Fibroblast of lung (primary cell): ENCODE measurements at regions not wholly inside any gene's neighbourhood (a gene's known extent, or its start where the extent isn't known, plus 50 kb on each side); places are given as distances from the start of the nearest gene placed in this dataset.

ENCODE experiments used
- DNase-seq, 2 donors: peaks; one replicate each; pipeline versions ENCODE4 v3.0.0 to v3.0.0-alpha.2; 2010; ENCODE audit warnings: low read depth in 2 of 2
- H2AFZ ChIP-seq: 2 replicates; pipeline ENCODE4 v1.5.1; 2012; ENCODE audit warnings: low read length, control low read depth, inconsistent platforms
- H3K27ac ChIP-seq: 2 replicates; pipeline ENCODE4 v1.5.1; 2011; ENCODE audit warnings: low read length, control low read depth; ENCODE audit not compliant: insufficient read depth
- H3K27me3 ChIP-seq: 2 replicates; pipeline ENCODE4 v1.5.1; 2011; ENCODE audit warnings: mild to moderate bottlenecking, low read length; ENCODE audit not compliant: control insufficient read depth, insufficient read depth
- H3K36me3 ChIP-seq: 2 replicates; pipeline ENCODE4 v1.5.1; 2011; ENCODE audit warnings: low read length; ENCODE audit not compliant: control insufficient read depth, insufficient read depth
- H3K4me1 ChIP-seq: 2 replicates; pipeline ENCODE4 v1.5.1; 2011; ENCODE audit warnings: low read length; ENCODE audit not compliant: control insufficient read depth, insufficient read depth; ENCODE audit errors: extremely low read depth
- H3K4me2 ChIP-seq: 2 replicates; pipeline ENCODE4 v1.5.1; 2011; ENCODE audit warnings: low read length, control low read depth; ENCODE audit not compliant: insufficient read depth; ENCODE audit errors: extremely low read depth
- H3K4me3 ChIP-seq, 4 experiments: fragments of 200-600 bp in 1 of 4; sonication (generic) in 1 of 4; replicated peaks in 1 of 4; 2 replicates each; pipeline ENCODE4 v1.5.1; 2011 to 2016; ENCODE audit warnings: low read length in 4 of 4, low read depth in 3 of 4, mild to moderate bottlenecking in 3 of 4, control low read depth in 2 of 4, inconsistent platforms in 1 of 4, mixed read lengths in 1 of 4; ENCODE audit not compliant: insufficient read depth in 1 of 4; ENCODE audit errors: control extremely low read depth in 1 of 4
- H3K79me2 ChIP-seq: 2 replicates; pipeline ENCODE4 v1.5.1; 2012; ENCODE audit warnings: mild to moderate bottlenecking, low read length, inconsistent platforms; ENCODE audit not compliant: control insufficient read depth, insufficient read depth
- H3K9ac ChIP-seq: 2 replicates; pipeline ENCODE4 v1.5.1; 2011; ENCODE audit warnings: mild to moderate bottlenecking, low read length, control low read depth; ENCODE audit not compliant: insufficient read depth
- H3K9me3 ChIP-seq: 2 replicates; pipeline ENCODE4 v1.5.1; 2012; ENCODE audit warnings: low read depth, low read length; ENCODE audit not compliant: control insufficient read depth, insufficient read depth
- H4K20me1 ChIP-seq: 2 replicates; pipeline ENCODE4 v1.5.1; 2011; ENCODE audit warnings: low read length; ENCODE audit not compliant: control insufficient read depth, insufficient read depth; ENCODE audit errors: extremely low read depth
- CTCF ChIP-seq, 2 donors: IDR thresholded peaks in 1 of 2; conservative IDR thresholded peaks in 1 of 2; 1 replicate in 1 of 2; 2 replicates in 1 of 2; pipeline ENCODE4 v1.5.1; 2011 to 2012; ENCODE audit warnings: low read length in 2 of 2, control low read depth in 1 of 2, inconsistent platforms in 1 of 2, low read depth in 1 of 2, mild to moderate bottlenecking in 1 of 2
- EZH2 ChIP-seq: IDR thresholded peaks from 2 replicates; pipeline ENCODE4 v1.5.1; 2012; ENCODE audit warnings: low read length, control low read depth, mild to moderate bottlenecking; ENCODE audit errors: missing control alignments

GRCh38 chr20:11555510-11555909, 362.2 kb upstream of the BTBD3 start:
- TF ChIP-seq EZH2 = no peak
- TF ChIP-seq CTCF (conservative IDR thresholded peaks at IDR 0.05 in 1 of 2, IDR thresholded peaks at IDR 0.05 in 1 of 2; ENCODE audit: low read depth in 1 of 2, low read length in 2 of 2) = no peak
- Histone ChIP-seq H4K20me1 (no peaks in the 10 kb centered on the region), H3K4me1 (no peaks in the 10 kb centered on the region), H3K9ac (no peak overlapping the region), H3K9me3 (no peaks in the 10 kb centered on the region), H3K27me3 (no peaks in the 10 kb centered on the region), H3K4me2 (no peak overlapping the region), H3K4me3 (no peak overlapping the region), H3K36me3 (no peaks in the 10 kb centered on the region), H2AFZ (no peak overlapping the region), H3K27ac (no peak overlapping the region), H3K79me2 (no peaks in the 10 kb centered on the region)
- DNase-seq = no peak

DNA sequence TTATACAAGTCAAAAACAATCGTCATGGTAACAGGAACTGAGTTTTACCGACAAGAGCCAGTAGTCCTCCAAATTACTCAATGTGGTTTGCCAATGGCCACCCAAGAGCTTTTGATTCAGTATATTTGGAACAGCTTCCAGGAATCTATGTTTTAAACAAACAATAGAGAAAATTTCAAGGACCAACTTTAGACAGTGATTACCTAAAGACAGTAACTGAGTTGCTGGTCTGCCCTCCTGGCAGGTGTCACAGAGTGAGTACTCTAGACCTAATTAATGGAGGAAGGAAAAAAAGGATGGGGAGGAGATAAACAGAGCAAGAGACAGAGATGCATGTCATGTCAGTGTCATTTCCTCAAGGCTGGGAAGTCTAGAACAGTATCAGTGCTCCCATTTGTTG, 361.3 kb upstream of the BTBD3 start:
- Histone ChIP-seq H4K20me1 (no peaks in the 10 kb centered on the region), H3K27me3 (no peaks in the 10 kb centered on the region), H3K4me3 (no peak overlapping the region), H3K4me2 (no peak overlapping the region), H3K27ac (no peak overlapping the region), H3K79me2 (no peaks in the 10 kb centered on the region), H3K36me3 (no peaks in the 10 kb centered on the region), H3K9ac (no peak overlapping the region), H3K4me1 (no peaks in the 10 kb centered on the region), H2AFZ (no peak overlapping the region), H3K9me3 (no peaks in the 10 kb centered on the region)
- no peak for DNase-seq
- TF ChIP-seq EZH2 (no peak), CTCF (conservative IDR thresholded peaks at IDR 0.05 in 1 of 2, IDR thresholded peaks at IDR 0.05 in 1 of 2; ENCODE audit: low read depth in 1 of 2, low read length in 2 of 2) (no peak)

DNA sequence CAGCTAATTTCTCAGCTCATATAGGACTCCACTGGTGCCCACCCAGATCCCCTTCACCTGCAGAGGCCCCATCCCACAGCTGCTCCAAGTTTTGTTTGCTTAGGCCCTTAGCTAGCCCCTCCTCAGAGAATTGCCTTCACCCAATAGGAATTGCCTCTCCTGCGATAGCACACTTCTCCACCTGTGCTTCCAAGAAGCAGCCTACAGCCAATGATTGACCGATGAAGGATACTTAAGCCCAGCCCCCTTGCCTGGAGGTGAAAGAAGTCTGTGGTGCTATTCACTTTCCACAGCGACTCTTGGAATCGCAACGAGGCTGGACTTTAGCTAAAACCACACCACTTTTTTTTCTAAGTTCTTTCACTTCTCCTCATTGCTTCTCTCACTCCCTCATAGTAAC, 353.2 kb upstream of the BTBD3 start:
- H2AFZ ChIP-seq = no peak overlapping the region
- H3K27me3 ChIP-seq = no peaks in the 10 kb centered on the region
- H4K20me1 ChIP-seq = no peaks in the 10 kb centered on the region
- no peaks in the 10 kb centered on the region for H3K4me1 ChIP-seq
- no peak overlapping the region for H3K4me2 ChIP-seq
- TF ChIP-seq CTCF (conservative IDR thresholded peaks at IDR 0.05 in 1 of 2, IDR thresholded peaks at IDR 0.05 in 1 of 2; ENCODE audit: low read depth in 1 of 2, low read length in 2 of 2) (no peak), EZH2 (no peak)
- no peaks in the 10 kb centered on the region for H3K79me2 ChIP-seq
- no peaks in the 10 kb centered on the region for H3K9me3 ChIP-seq
- no peaks in the 10 kb centered on the region for H3K36me3 ChIP-seq
- H3K27ac ChIP-seq = no peak overlapping the region
- no peak overlapping the region for H3K9ac ChIP-seq
- DNase-seq = no peak
- no peak overlapping the region for H3K4me3 ChIP-seq
